UCSD-AML1 (cell line): ENCODE measurements at regions not wholly inside any gene's neighbourhood (a gene's known extent, or its start where the extent isn't known, plus 50 kb on each side); places are given as distances from the start of the nearest gene placed in this dataset.

Experiments
- DNase-seq: peaks from one replicate; lab custom pipeline; 2025; ENCODE audit not compliant: unreplicated experiment; lab: John Stamatoyannopoulos, UW

DNA sequence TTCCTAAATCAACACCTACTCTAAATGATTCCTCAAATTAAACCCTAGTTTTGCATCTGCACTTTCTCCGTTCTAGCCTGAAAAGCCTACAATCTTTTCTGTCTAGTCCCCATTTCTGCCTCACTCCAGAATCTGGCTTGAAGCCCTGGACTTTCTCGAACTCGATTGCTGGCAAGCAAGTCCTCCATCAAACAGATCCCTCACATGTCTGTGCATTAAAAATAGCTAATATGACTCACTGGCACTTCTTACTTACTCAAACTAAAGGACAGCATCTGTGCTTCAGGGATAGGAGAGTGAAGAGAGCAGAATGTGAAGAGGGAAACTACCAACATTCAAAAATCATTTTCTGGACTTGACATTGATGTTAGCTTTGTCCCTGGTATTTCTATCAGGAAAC lies 51.8 kb upstream of the CXADR start:
- DNase-seq: no peak

DNA sequence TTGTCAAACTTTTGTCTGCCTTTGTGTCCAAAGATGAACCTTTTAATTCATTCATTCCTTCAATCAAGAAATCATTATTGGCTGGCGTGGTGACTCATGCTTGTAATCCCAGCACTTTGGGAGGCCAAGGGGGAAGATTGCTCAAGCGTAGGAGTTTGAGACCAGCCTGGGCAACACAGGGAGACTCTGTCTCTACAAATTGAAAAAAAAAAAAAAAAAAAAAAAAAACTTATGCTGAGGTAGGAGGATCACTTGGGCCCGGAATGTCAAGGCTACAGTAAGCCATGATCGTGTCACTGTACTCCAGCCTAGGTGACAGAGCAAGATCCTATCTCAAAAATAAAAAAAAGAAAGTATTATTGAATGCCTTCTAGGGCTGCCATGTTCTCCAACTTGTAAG lies 51.3 kb upstream of the CXADR start:
- DNase-seq: no peak

DNA sequence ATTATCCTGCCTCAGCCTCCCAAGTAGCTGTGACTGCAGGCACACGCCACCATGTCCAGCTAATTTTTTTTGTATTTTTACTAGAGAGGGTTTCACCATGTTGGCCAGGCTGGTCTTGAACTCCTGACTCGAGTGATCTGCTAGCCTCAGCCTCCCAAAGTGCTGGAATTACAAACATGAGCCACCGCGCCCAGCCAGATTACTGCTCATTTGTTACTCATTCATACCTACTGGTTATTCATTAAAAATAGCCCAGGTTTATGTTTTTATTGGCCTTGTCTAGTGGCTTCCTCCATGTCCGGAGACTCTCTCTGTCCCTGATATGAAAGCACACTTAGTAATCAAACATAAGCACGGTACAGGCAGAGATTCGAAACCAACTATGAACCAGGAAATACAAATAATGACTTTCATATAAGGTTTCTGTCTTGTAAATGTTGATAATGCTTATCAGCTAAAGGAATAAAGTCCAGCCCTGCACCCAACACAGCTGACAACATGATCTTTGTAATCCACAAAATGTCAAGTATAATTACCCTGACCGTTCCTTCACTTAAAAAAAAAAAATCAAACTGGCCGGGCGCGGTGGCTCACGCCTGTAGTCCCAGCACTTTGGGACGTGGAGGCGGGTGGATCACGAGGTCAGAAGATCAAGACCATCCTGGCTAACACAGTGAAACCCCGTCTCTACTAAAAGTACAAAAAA lies 50.4 kb upstream of the CXADR start:
- DNase-seq: no peak
